ENCODE measurements at regions not wholly inside any gene's neighbourhood (a gene's known extent, or its start where the extent isn't known, plus 50 kb on each side); places are given as distances from the start of the nearest gene placed in this dataset.

DNA sequence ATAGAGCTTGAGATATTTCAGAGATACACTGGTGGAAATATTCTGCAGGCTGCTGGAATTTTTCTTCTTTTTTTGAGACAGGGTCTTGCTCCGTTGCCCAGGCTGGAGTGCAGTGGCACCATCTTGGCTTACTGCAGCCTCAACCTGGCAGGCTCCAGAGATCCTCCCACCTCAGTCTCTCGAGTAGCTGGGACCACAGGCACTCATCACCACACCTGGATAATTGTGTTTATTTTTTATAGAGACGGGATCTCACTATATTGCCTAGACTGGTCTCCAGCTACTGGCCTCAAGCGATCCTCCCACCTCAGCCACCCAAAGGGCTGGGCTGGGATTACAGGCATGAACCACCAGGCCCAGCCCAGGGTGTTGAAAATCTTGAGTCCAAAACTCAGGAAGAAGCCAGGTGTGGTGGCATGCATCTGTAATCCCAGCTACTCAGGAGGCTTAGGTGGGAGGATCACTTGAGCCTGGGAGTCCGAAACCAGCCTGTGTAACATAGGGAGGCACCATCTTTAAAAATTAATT, 55.7 kb upstream of the FOXK1 start:
- TF ChIP-seq, protein P1, sequence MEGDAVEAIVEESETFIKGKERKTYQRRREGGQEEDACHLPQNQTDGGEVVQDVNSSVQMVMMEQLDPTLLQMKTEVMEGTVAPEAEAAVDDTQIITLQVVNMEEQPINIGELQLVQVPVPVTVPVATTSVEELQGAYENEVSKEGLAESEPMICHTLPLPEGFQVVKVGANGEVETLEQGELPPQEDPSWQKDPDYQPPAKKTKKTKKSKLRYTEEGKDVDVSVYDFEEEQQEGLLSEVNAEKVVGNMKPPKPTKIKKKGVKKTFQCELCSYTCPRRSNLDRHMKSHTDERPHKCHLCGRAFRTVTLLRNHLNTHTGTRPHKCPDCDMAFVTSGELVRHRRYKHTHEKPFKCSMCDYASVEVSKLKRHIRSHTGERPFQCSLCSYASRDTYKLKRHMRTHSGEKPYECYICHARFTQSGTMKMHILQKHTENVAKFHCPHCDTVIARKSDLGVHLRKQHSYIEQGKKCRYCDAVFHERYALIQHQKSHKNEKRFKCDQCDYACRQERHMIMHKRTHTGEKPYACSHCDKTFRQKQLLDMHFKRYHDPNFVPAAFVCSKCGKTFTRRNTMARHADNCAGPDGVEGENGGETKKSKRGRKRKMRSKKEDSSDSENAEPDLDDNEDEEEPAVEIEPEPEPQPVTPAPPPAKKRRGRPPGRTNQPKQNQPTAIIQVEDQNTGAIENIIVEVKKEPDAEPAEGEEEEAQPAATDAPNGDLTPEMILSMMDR (IDR thresholded peaks at IDR 0.05; ENCODE audit: borderline replicate concordance, insufficient read depth, low read depth, low read length) = no peak
- no peak overlapping the region for H3K4me3 ChIP-seq (ENCODE audit: low read depth, low read length)

DNA sequence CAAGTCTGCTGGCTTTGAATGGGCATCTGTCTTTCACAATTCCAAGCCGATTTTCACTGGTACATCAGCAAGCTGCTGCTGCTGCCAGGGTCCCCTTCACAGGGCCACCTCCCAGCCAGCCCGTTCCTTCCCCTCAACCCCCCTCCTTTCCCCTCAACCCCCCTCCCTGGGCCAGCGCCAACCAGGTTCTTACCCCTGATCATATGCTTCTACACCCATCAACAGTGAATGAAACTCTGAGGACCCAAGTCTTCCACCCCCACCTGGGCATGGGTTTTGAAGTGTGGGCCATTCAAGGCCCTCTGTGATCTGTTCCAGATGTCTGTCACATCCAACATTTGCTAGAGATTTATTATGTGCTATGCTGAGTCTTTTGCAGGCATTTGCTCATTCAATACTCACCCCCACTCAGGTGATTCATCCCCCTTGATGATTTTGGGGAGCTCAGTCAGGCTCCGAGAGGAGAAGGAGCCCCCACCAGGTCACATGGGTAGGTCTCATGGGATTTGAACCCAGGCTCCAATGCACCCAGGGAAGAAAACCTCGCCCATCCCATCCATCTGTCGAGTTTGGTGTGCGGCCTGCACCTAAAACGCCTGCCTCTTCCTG, 52.7 kb upstream of the FOXK1 start:
- no peak overlapping the region for H3K4me3 ChIP-seq (ENCODE audit: low read depth, low read length)
- TF ChIP-seq, protein P1 (IDR thresholded peaks at IDR 0.05; ENCODE audit: borderline replicate concordance, insufficient read depth, low read depth, low read length) = no peak

DNA sequence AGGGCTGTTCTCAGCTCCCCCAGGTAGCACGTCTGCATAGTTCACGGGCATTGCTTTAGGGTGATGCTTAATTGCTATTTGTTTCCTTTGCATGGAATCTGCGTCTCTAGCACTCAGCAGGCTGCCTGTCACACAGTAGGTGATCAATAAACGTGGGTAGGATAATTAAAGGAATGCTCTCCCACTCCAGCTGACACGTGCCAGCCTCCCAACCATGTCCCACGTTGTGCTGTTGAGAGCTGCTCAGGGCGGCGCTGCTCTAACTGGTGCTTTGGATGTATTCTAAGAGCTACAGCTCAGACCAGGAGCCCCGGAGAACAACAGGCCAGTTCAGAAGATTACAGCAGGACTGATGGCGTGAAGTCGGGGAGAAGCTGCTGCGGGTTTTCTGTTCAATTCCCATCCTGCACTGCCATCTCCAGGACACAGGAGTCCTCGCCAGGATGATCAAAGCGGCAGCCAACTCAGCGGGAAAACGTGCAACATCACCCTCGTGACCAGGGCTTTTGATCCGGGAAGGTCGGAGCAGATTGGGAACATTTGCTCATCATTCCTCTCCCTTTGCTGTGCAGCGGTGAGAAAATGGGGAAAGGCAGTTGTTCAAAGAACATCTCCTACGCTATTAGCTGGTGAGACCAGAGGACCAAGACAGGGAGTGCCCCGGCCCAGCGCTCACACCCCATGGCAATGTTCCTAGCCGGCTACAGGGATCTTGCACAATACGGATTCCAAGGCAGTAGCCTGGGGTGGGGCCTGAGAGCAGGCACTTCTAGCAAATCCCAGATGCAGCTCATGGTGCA, 50.5 kb upstream of the FOXK1 start:
- TF ChIP-seq, protein P1 (IDR thresholded peaks at IDR 0.05; ENCODE audit: borderline replicate concordance, insufficient read depth, low read depth, low read length) = no peak
- no peak overlapping the region for H3K4me3 ChIP-seq (ENCODE audit: low read depth, low read length)

Measured in GM12875 (cell line).